ENCODE measurements at regions not wholly inside any gene's neighbourhood (a gene's known extent, or its start where the extent isn't known, plus 50 kb on each side); places are given as distances from the start of the nearest gene placed in this dataset.

- H3K27ac ChIP-seq (ENCODE audit: low read length) = no peak overlapping the region
- no peaks in the 10 kb centered on the region for H3K36me3 ChIP-seq (ENCODE audit: control insufficient read depth in 1 of 2, insufficient read depth in 2 of 2, low read length in 2 of 2)
- H3K4me3 ChIP-seq (ENCODE audit: low read depth in 1 of 2, low read length in 2 of 2) = no peak overlapping the region
- H3K4me1 ChIP-seq (ENCODE audit: control insufficient read depth in 1 of 2, insufficient read depth in 2 of 2, low read length in 2 of 2) = no peaks in the 10 kb centered on the region
- H3K9me3 ChIP-seq (ENCODE audit: control insufficient read depth in 1 of 2, low read length in 2 of 2) = peaks cover 0 to 6% of the 10 kb centered on the region in 2 donors
- H3K27me3 ChIP-seq (ENCODE audit: low read depth, low read length) = no peaks in the 10 kb centered on the region
These were observed 201.7 kb upstream of the AJAP1 start for GRCh38 chr1:4452701-4453100.

GRCh38 chr1:4460052-4460451 lies 194.4 kb upstream of the AJAP1 start:
- Histone ChIP-seq H3K9me3 (ENCODE audit: control insufficient read depth in 1 of 2, low read length in 2 of 2) (peaks cover 0 to 6% of the 10 kb centered on the region in 2 donors), H3K36me3 (ENCODE audit: control insufficient read depth in 1 of 2, insufficient read depth in 2 of 2, low read length in 2 of 2) (no peaks in the 10 kb centered on the region), H3K27me3 (ENCODE audit: low read depth, low read length) (no peaks in the 10 kb centered on the region), H3K27ac (ENCODE audit: low read length) (no peak overlapping the region), H3K4me1 (ENCODE audit: control insufficient read depth in 1 of 2, insufficient read depth in 2 of 2, low read length in 2 of 2) (no peaks in the 10 kb centered on the region), H3K4me3 (ENCODE audit: low read depth in 1 of 2, low read length in 2 of 2) (no peak overlapping the region)

DNA sequence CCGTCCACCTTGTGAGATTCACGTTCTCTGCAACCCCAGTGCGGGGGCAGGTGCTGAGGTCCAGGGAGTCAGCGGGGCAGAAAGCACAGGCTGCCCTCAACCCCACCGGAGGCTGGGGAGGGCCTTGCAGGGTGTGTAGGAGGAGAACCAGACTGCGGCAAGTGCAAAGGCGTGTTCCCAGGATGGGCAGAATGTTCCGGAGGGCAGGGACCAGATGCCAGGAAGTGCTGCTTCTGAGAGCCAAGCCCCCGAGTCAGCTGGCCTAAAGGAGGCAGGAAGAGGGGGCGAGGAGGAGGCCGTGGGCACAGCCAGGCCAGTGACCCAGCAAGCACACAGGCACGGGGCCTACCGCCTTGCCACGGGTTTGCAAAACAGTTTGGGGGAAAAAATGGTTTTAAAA lies 193.8 kb upstream of the AJAP1 start:
- Histone ChIP-seq H3K4me3 (ENCODE audit: low read depth in 1 of 2, low read length in 2 of 2) (no peak overlapping the region), H3K27me3 (ENCODE audit: low read depth, low read length) (no peaks in the 10 kb centered on the region), H3K27ac (ENCODE audit: low read length) (no peak overlapping the region), H3K36me3 (ENCODE audit: control insufficient read depth in 1 of 2, insufficient read depth in 2 of 2, low read length in 2 of 2) (no peaks in the 10 kb centered on the region), H3K9me3 (ENCODE audit: control insufficient read depth in 1 of 2, low read length in 2 of 2) (peaks cover 0 to 5% of the 10 kb centered on the region in 2 donors), H3K4me1 (ENCODE audit: control insufficient read depth in 1 of 2, insufficient read depth in 2 of 2, low read length in 2 of 2) (no peaks in the 10 kb centered on the region)

DNA sequence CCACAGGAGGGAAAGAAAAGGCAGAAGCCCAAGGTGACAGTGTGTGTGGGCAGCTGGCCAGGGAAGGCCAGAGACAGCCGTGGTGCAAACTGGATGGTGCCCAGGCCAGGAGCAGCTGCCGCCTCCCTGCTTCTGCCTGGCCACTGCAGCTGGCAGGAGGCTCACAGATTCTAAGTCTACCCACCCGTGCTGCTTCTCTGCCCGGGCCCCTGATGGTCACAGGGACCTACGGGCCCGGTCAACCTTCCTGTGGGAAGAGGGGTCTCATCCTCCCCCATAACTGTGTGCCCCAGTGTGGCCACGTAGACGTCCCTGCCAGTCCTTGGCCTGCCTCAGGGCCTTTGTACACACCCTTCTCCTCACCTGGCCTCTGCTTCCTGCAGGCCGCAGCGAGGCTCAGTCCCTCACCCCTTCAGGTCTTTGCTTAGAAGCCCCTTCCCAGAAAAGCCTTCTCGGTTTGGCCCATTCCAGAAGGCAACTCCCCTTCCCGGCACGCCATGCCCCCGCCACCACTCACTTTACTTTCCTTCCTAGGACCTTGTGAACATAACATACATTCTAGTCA lies 192.6 kb upstream of the AJAP1 start:
- Histone ChIP-seq H3K27ac (ENCODE audit: low read length) (no peak overlapping the region), H3K9me3 (ENCODE audit: control insufficient read depth in 1 of 2, low read length in 2 of 2) (no peaks in the 10 kb centered on the region), H3K4me1 (ENCODE audit: control insufficient read depth in 1 of 2, insufficient read depth in 2 of 2, low read length in 2 of 2) (no peaks in the 10 kb centered on the region), H3K36me3 (ENCODE audit: control insufficient read depth in 1 of 2, insufficient read depth in 2 of 2, low read length in 2 of 2) (no peaks in the 10 kb centered on the region), H3K4me3 (ENCODE audit: low read depth in 1 of 2, low read length in 2 of 2) (no peak overlapping the region), H3K27me3 (ENCODE audit: low read depth, low read length) (no peaks in the 10 kb centered on the region)

GRCh38 chr1:4462831-4463484 lies 191.5 kb upstream of the AJAP1 start:
- Histone ChIP-seq H3K36me3 (ENCODE audit: control insufficient read depth in 1 of 2, insufficient read depth in 2 of 2, low read length in 2 of 2) (no peaks in the 10 kb centered on the region), H3K4me1 (ENCODE audit: control insufficient read depth in 1 of 2, insufficient read depth in 2 of 2, low read length in 2 of 2) (no peaks in the 10 kb centered on the region), H3K9me3 (ENCODE audit: control insufficient read depth in 1 of 2, low read length in 2 of 2) (no peaks in the 10 kb centered on the region), H3K4me3 (ENCODE audit: low read depth in 1 of 2, low read length in 2 of 2) (no peak overlapping the region), H3K27ac (ENCODE audit: low read length) (no peak overlapping the region), H3K27me3 (ENCODE audit: low read depth, low read length) (no peaks in the 10 kb centered on the region)

- no peaks in the 10 kb centered on the region for H3K9me3 ChIP-seq (ENCODE audit: control insufficient read depth in 1 of 2, low read length in 2 of 2)
- no peak overlapping the region for H3K4me3 ChIP-seq (ENCODE audit: low read depth in 1 of 2, low read length in 2 of 2)
- H3K4me1 ChIP-seq (ENCODE audit: control insufficient read depth in 1 of 2, insufficient read depth in 2 of 2, low read length in 2 of 2) = no peaks in the 10 kb centered on the region
- H3K27me3 ChIP-seq (ENCODE audit: low read depth, low read length) = no peaks in the 10 kb centered on the region
- no peaks in the 10 kb centered on the region for H3K36me3 ChIP-seq (ENCODE audit: control insufficient read depth in 1 of 2, insufficient read depth in 2 of 2, low read length in 2 of 2)
- no peak overlapping the region for H3K27ac ChIP-seq (ENCODE audit: low read length)
These were observed 190.8 kb upstream of the AJAP1 start for GRCh38 chr1:4463631-4464030.

DNA sequence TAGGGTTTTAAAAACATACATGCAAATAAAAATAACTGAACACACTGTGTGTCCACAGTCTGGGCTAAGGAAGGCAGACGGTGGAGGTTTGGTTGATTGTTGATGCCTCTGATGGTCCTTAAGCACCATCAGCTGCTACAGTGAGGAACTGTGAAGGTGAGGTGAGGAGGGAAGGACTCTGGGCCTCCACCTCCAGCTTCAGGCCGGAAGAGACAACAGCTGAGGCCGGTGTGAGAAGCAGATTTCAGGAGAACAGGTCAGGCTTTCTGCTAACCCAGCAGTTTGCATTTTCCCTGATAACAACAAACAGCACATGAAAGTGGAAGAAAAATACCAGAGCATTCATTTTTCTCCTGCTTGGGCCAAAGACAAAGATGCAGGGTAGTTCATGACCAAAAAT lies 189.9 kb upstream of the AJAP1 start:
- Histone ChIP-seq H3K36me3 (ENCODE audit: control insufficient read depth in 1 of 2, insufficient read depth in 2 of 2, low read length in 2 of 2) (no peaks in the 10 kb centered on the region), H3K27ac (ENCODE audit: low read length) (no peak overlapping the region), H3K27me3 (ENCODE audit: low read depth, low read length) (no peaks in the 10 kb centered on the region), H3K4me3 (ENCODE audit: low read depth in 1 of 2, low read length in 2 of 2) (no peak overlapping the region), H3K9me3 (ENCODE audit: control insufficient read depth in 1 of 2, low read length in 2 of 2) (no peaks in the 10 kb centered on the region), H3K4me1 (ENCODE audit: control insufficient read depth in 1 of 2, insufficient read depth in 2 of 2, low read length in 2 of 2) (no peaks in the 10 kb centered on the region)

- Histone ChIP-seq H3K27me3 (ENCODE audit: low read depth, low read length) (no peaks in the 10 kb centered on the region), H3K36me3 (ENCODE audit: control insufficient read depth in 1 of 2, insufficient read depth in 2 of 2, low read length in 2 of 2) (no peaks in the 10 kb centered on the region), H3K9me3 (ENCODE audit: control insufficient read depth in 1 of 2, low read length in 2 of 2) (no peaks in the 10 kb centered on the region), H3K4me3 (ENCODE audit: low read depth in 1 of 2, low read length in 2 of 2) (no peak overlapping the region), H3K4me1 (ENCODE audit: control insufficient read depth in 1 of 2, insufficient read depth in 2 of 2, low read length in 2 of 2) (no peaks in the 10 kb centered on the region), H3K27ac (ENCODE audit: low read length) (no peak overlapping the region)
These were observed 187.2 kb upstream of the AJAP1 start for GRCh38 chr1:4467241-4467640.

DNA sequence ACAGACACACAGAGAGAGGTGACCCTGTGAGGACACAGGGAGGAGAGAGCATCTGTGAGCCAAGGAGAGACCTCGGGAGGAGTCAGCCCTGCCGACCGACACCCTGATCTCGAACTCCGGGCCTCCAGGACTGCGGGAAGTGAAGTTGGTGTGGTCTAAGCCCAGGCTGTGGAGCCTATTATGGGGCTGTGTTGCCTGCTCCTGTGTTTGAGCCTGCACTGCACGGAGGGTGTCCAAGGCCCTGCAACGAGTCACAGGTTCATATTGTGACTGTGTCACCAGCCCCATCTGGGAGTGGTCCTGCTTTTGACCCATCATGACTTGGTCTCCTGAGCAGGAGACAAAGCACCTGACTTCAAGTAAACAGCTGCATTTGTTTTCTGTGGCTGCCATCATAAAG lies 186.0 kb upstream of the AJAP1 start:
- Histone ChIP-seq H3K4me1 (ENCODE audit: control insufficient read depth in 1 of 2, insufficient read depth in 2 of 2, low read length in 2 of 2) (no peaks in the 10 kb centered on the region), H3K9me3 (ENCODE audit: control insufficient read depth in 1 of 2, low read length in 2 of 2) (no peaks in the 10 kb centered on the region), H3K36me3 (ENCODE audit: control insufficient read depth in 1 of 2, insufficient read depth in 2 of 2, low read length in 2 of 2) (no peaks in the 10 kb centered on the region), H3K27me3 (ENCODE audit: low read depth, low read length) (no peaks in the 10 kb centered on the region), H3K27ac (ENCODE audit: low read length) (no peak overlapping the region), H3K4me3 (ENCODE audit: low read depth in 1 of 2, low read length in 2 of 2) (no peak overlapping the region)

GRCh38 chr1:4468804-4469514 lies 185.4 kb upstream of the AJAP1 start:
- Histone ChIP-seq H3K9me3 (ENCODE audit: control insufficient read depth in 1 of 2, low read length in 2 of 2) (no peaks in the 10 kb centered on the region), H3K36me3 (ENCODE audit: control insufficient read depth in 1 of 2, insufficient read depth in 2 of 2, low read length in 2 of 2) (no peaks in the 10 kb centered on the region), H3K27ac (ENCODE audit: low read length) (no peak overlapping the region), H3K27me3 (ENCODE audit: low read depth, low read length) (no peaks in the 10 kb centered on the region), H3K4me1 (ENCODE audit: control insufficient read depth in 1 of 2, insufficient read depth in 2 of 2, low read length in 2 of 2) (no peaks in the 10 kb centered on the region), H3K4me3 (ENCODE audit: low read depth in 1 of 2, low read length in 2 of 2) (no peak overlapping the region)

DNA sequence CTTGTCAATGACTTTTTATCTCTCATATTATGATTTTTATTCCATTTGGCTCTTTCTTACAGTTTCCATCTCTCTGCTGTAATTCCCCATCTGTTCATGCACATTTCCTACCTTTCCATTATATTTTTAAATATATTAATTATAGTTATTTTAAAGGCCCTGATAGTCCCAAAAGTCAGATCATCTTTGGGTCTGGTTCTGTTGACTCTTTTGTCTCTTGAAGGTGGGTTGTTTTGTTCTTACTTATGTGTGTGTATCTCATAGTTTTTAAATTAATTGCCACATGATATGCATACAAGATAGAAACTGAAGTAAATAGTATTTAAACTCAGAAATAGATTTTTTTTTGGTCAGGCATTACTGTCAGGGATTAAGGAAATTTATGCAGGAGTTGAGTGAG lies 178.0 kb upstream of the AJAP1 start:
- Histone ChIP-seq H3K36me3 (ENCODE audit: control insufficient read depth in 1 of 2, insufficient read depth in 2 of 2, low read length in 2 of 2) (no peaks in the 10 kb centered on the region), H3K27me3 (ENCODE audit: low read depth, low read length) (no peaks in the 10 kb centered on the region), H3K4me1 (ENCODE audit: control insufficient read depth in 1 of 2, insufficient read depth in 2 of 2, low read length in 2 of 2) (no peaks in the 10 kb centered on the region), H3K9me3 (ENCODE audit: control insufficient read depth in 1 of 2, low read length in 2 of 2) (peaks cover 8 to 30% of the 10 kb centered on the region in 2 donors), H3K27ac (ENCODE audit: low read length) (no peak overlapping the region), H3K4me3 (ENCODE audit: low read depth in 1 of 2, low read length in 2 of 2) (no peak overlapping the region)

Measured in muscle layer of duodenum (tissue), 2 donors.